ENCODE measurements at regions not wholly inside any gene's neighbourhood (a gene's known extent, or its start where the extent isn't known, plus 50 kb on each side); places are given as distances from the start of the nearest gene placed in this dataset.

DNA sequence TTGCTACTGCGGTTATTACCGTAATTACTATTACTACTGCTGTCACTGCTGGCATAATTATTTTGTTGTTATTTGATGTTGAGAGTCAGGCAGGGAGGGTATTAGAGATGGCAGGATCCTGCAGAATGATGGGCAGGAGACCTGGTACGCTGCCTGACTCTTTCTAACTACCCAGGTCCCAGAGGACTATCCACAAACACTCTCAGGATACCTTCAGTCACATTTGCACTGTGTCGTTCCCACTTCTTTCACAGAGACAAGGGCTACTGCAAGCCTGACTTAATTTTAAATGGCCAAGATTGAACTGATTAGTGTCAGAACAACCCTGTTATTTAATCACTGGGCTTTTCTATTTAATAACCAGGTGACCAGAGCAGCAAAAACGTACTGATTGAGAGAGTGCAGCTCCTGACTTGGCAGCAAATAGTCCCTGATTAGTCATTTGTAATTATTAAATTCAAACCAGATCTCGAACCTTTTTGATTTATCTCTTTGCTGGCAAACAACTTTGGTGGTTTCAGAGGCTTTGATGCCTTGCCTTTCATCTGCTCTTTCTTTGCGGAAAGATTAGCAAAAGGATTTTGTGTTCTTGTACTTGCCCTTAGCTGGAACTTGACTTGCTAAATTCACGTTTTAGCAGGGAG is 88.8 kb upstream of the ARHGEF3 start:
- H3K23ac ChIP-seq (ENCODE audit: insufficient read length): no peak overlapping the region
- FAIRE-seq: no peak
- no peak overlapping the region for H4K91ac ChIP-seq (replicated peaks; ENCODE audit: insufficient read length, low read length)
- ChIA-PET CTCF (ENCODE audit: partially characterized antibody) (interaction anchor here (0.7 to 0.8 kb wide), 3 partner anchors 52 to 183 kb away, joined by 3 to 5 read pairs (median 3); no protein-coding TSS in a partner anchor), POLR2A (ENCODE audit: partially characterized antibody) (no interaction called here)
- no peak overlapping the region for H3K56ac ChIP-seq (replicated peaks; ENCODE audit: insufficient read length, low read depth, low read length)
- no peaks in the 10 kb centered on the region for H3K27me3 ChIP-seq (replicated peaks in 1 of 4; ENCODE audit: control insufficient read depth in 3 of 4, extremely low read depth in 1 of 4, insufficient read depth in 3 of 4, low read length in 3 of 4)
- peaks cover 0 to 2% (median 0%) of the 10 kb centered on the region in 4 experiments; a peak in 1 of 7 replicates for H3K4me1 ChIP-seq (replicated peaks in 1 of 4; ENCODE audit: control insufficient read depth in 3 of 4, insufficient read depth in 4 of 4, low read length in 3 of 4)
- H2AFZ ChIP-seq (ENCODE audit: low read length): no peak overlapping the region
- no peak overlapping the region for H3K27ac ChIP-seq (ENCODE audit: low read depth, low read length)
- no peaks in the 10 kb centered on the region for H3K9me3 ChIP-seq (ENCODE audit: insufficient read depth in 2 of 2, low read depth in 1 of 2, low read length in 1 of 2)
- H3K9ac ChIP-seq (replicated peaks in 1 of 4; ENCODE audit: extremely low read depth in 1 of 4, low read depth in 3 of 4, low read length in 3 of 4): no peak overlapping the region
- H2BK20ac ChIP-seq (ENCODE audit: low read length): no peak overlapping the region
- no peak overlapping the region for H2BK12ac ChIP-seq (ENCODE audit: low read depth, low read length)
- no peak overlapping the region for H4K8ac ChIP-seq (ENCODE audit: extremely low read depth, insufficient read depth, low read length)
- no peaks in the 10 kb centered on the region for H4K20me1 ChIP-seq (replicated peaks in 1 of 2; ENCODE audit: control insufficient read depth in 1 of 2, insufficient read depth in 2 of 2, low read length in 2 of 2)
- H2BK120ac ChIP-seq (replicated peaks; ENCODE audit: low read depth, low read length): no peak overlapping the region
- H2BK15ac ChIP-seq (ENCODE audit: low read length): no peak overlapping the region
- H2BK5ac ChIP-seq (ENCODE audit: low read depth, low read length): no peak overlapping the region
- no peak overlapping the region for H2AK5ac ChIP-seq (ENCODE audit: low read depth, low read length)
- H3K79me1 ChIP-seq (ENCODE audit: low read depth, low read length): no peaks in the 10 kb centered on the region
- no peaks in the 10 kb centered on the region for H3K23me2 ChIP-seq (ENCODE audit: low read depth, low read length)
- no peak overlapping the region for H3K14ac ChIP-seq (ENCODE audit: insufficient read length)
- no peak overlapping the region for H3K4ac ChIP-seq (replicated peaks; ENCODE audit: insufficient read length, low read depth, low read length)
- no peak overlapping the region for H3K18ac ChIP-seq (ENCODE audit: extremely low read depth, low read length)
- H3K4me3 ChIP-seq (ENCODE audit: extremely low read depth in 1 of 4, insufficient read depth in 2 of 4, low read depth in 3 of 4, low read length in 4 of 4): no peak overlapping the region
- 92% methylated on average over 8 of the region's 8 CpGs; no CpG with 5 or more reads in 1 of the 2 experiments for WGBS, 2 experiments (ENCODE audit: extremely low coverage in 1 of 2, insufficient coverage in 1 of 2, insufficient read length in 1 of 2, insufficient replicate concordance in 2 of 2, low coverage in 1 of 2, low lambda C conversion rate in 2 of 2, missing lambda C conversion rate in 1 of 2)
- no peak overlapping the region for H4K5ac ChIP-seq (ENCODE audit: insufficient read length, low read depth, low read length)
- H3K36me3 ChIP-seq (ENCODE audit: control insufficient read depth in 2 of 4, insufficient read depth in 4 of 4, low read length in 3 of 4): no peaks in the 10 kb centered on the region
- H3K79me2 ChIP-seq (ENCODE audit: control insufficient read depth in 1 of 2, insufficient read depth in 2 of 2, low read length in 2 of 2): no peaks in the 10 kb centered on the region
- DNase-seq (ENCODE audit: low read depth in 1 of 2, low spot score in 2 of 2): no peak
- H3K4me2 ChIP-seq (ENCODE audit: insufficient read depth in 1 of 2, low read depth in 2 of 2, low read length in 2 of 2): no peak overlapping the region
- no peak for TF ChIP-seq MAFK (IDR thresholded peaks at IDR 0.05; ENCODE audit: low read depth, low read length)
- TF ChIP-seq CHD2 (IDR thresholded peaks at IDR 0.05; ENCODE audit: low read length): no peak
- no peak for TF ChIP-seq POU5F1 (IDR thresholded peaks at IDR 0.05; ENCODE audit: low read depth, low read length)
- no peak for TF ChIP-seq BACH1 (IDR thresholded peaks at IDR 0.05; ENCODE audit: low read length)
- TF ChIP-seq MAX (IDR thresholded peaks at IDR 0.05): no peak
- TF ChIP-seq ZNF274 (IDR thresholded peaks at IDR 0.05; ENCODE audit: borderline replicate concordance, extremely low read depth, low read length): no peak
- TF ChIP-seq GABPA (IDR thresholded peaks at IDR 0.05; ENCODE audit: borderline replicate concordance, insufficient read depth, low read length): no peak
- no peak for TF ChIP-seq FOSL1 (IDR thresholded peaks at IDR 0.05; ENCODE audit: insufficient read depth, low read depth, low read length)
- no peak for TF ChIP-seq TEAD4 (IDR thresholded peaks at IDR 0.05; ENCODE audit: low read depth, low read length)
- no peak for TF ChIP-seq EGR1 (IDR thresholded peaks at IDR 0.05; ENCODE audit: borderline replicate concordance, low read depth, low read length)
- no peak for TF ChIP-seq SAP30 (IDR thresholded peaks at IDR 0.05; ENCODE audit: insufficient read depth, insufficient replicate concordance, low read length)
- TF ChIP-seq EP300 (IDR thresholded peaks at IDR 0.05; ENCODE audit: borderline replicate concordance in 1 of 2, low read depth in 2 of 2, low read length in 2 of 2): no peak
- TF ChIP-seq SIX5 (IDR thresholded peaks at IDR 0.05; ENCODE audit: low read depth, low read length): no peak
- TF ChIP-seq POLR2AphosphoS5 (IDR thresholded peaks at IDR 0.05; ENCODE audit: low read depth, low read length): no peak
